ENCODE measurements at regions not wholly inside any gene's neighbourhood (a gene's known extent, or its start where the extent isn't known, plus 50 kb on each side); places are given as distances from the start of the nearest gene placed in this dataset.

DNA sequence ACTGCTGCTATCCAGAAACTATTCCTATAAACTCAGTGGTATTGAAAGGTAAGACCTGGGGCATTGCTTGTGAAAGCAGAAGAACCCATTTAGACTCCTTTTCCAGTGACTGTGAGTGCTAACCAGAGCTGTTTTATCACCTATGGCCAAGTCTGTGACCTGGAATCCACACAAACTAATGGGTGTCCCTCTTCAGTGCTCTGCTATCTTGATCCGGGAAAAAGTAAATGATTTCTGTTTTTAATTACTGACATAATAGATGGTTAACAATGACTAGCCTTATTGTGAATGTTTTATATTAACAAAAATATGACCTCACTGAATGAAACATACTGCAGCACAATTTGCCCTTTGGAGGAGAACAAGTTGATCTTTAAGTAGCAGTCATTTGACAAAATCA is 251.6 kb upstream of the MC4R start:
- TF ChIP-seq POLR2A (IDR thresholded peaks at IDR 0.05) (no peak), CTCF (IDR thresholded peaks at IDR 0.05) (no peak)
